Peyer's patch (tissue), 4 donors: ENCODE measurements at regions not wholly inside any gene's neighbourhood (a gene's known extent, or its start where the extent isn't known, plus 50 kb on each side); places are given as distances from the start of the nearest gene placed in this dataset.
A peak's percentile ranks its signal among the peaks of the same experiment; 100 is the strongest.
"Not testable (repeated sequence)": the region's sequence is repeated elsewhere in the genome, so short reads cannot be mapped to it uniquely, and the experiment has no call there.

Experiments
- DNase-seq, 3 donors: peaks; one replicate each; pipeline ENCODE4 v3.0.0-alpha.2; 2017 to 2019
- H3K27ac ChIP-seq, 4 donors: fragments of 200-600 bp; sonication (generic); one replicate each; pipeline ENCODE4 v1.5.1; 2016 to 2019
- H3K27me3 ChIP-seq, 2 donors: fragments of 200-600 bp; sonication (generic); one replicate each; pipeline ENCODE4 v1.5.1; 2019
- H3K36me3 ChIP-seq, 3 donors: fragments of 200-600 bp; sonication (generic); one replicate each; pipeline ENCODE4 v1.5.1; 2016 to 2019
- H3K4me1 ChIP-seq, 4 donors: fragments of 200-600 bp; sonication (generic); one replicate each; pipeline ENCODE4 v1.5.1; 2016 to 2019
- H3K4me3 ChIP-seq, 4 donors: fragments of 200-600 bp; sonication (generic); 1 replicate in 3 of 4; 2 replicates in 1 of 4; pipeline ENCODE4 v1.5.1; 2016 to 2019; ENCODE audit warnings: mild to moderate bottlenecking in 1 of 4
- H3K9me3 ChIP-seq, 4 donors: fragments of 200-600 bp; sonication (generic); one replicate each; pipeline ENCODE4 v1.5.1; 2016 to 2019; ENCODE audit warnings: mild to moderate bottlenecking in 1 of 4
- POLR2A ChIP-seq, 2 donors: fragments of 450-650 bp; IDR thresholded peaks; one replicate each; pipeline ENCODE4 v1.5.1; 2017; ENCODE audit warnings: antibody characterized with exemption in 2 of 2, mild to moderate bottlenecking in 2 of 2, moderate library complexity in 2 of 2
- TF ChIP-seq, protein P1 (sequence below), 6 experiments: fragments of 450-650 bp in 4 of 6; fragments of 200-600 bp in 2 of 6; sonication (generic) in 1 of 6; IDR thresholded peaks; one replicate each; pipeline ENCODE4 v1.5.1; 2017 to 2019; ENCODE audit warnings: antibody characterized with exemption in 6 of 6, mild to moderate bottlenecking in 3 of 6, moderate library complexity in 1 of 6

- H3K9me3 ChIP-seq: no peaks in the 10 kb centered on the region
- TF ChIP-seq POLR2A (IDR thresholded peaks at IDR 0.05): no peak
- TF ChIP-seq, protein P1, sequence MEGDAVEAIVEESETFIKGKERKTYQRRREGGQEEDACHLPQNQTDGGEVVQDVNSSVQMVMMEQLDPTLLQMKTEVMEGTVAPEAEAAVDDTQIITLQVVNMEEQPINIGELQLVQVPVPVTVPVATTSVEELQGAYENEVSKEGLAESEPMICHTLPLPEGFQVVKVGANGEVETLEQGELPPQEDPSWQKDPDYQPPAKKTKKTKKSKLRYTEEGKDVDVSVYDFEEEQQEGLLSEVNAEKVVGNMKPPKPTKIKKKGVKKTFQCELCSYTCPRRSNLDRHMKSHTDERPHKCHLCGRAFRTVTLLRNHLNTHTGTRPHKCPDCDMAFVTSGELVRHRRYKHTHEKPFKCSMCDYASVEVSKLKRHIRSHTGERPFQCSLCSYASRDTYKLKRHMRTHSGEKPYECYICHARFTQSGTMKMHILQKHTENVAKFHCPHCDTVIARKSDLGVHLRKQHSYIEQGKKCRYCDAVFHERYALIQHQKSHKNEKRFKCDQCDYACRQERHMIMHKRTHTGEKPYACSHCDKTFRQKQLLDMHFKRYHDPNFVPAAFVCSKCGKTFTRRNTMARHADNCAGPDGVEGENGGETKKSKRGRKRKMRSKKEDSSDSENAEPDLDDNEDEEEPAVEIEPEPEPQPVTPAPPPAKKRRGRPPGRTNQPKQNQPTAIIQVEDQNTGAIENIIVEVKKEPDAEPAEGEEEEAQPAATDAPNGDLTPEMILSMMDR (IDR thresholded peaks at IDR 0.05): no peak
- no peaks in the 10 kb centered on the region for H3K36me3 ChIP-seq
- H3K4me1 ChIP-seq: no peaks in the 10 kb centered on the region
- no peak overlapping the region for H3K4me3 ChIP-seq
- DNase-seq: no peak
- H3K27me3 ChIP-seq: no peaks in the 10 kb centered on the region
- no peak overlapping the region for H3K27ac ChIP-seq
Observed at GRCh38 chr6:803191-803977, 110.4 kb upstream of the EXOC2 start.

GRCh38 chr6:802701-803100 lies 109.8 kb upstream of the EXOC2 start:
- Histone ChIP-seq H3K27me3 (no peaks in the 10 kb centered on the region), H3K36me3 (no peaks in the 10 kb centered on the region), H3K9me3 (no peaks in the 10 kb centered on the region), H3K27ac (no peak overlapping the region), H3K4me3 (no peak overlapping the region), H3K4me1 (peaks cover 0 to 2% (median 0%) of the 10 kb centered on the region in 4 donors)
- TF ChIP-seq, protein P1 (IDR thresholded peaks at IDR 0.05): no peak
- no peak for TF ChIP-seq POLR2A (IDR thresholded peaks at IDR 0.05)
- DNase-seq: no peak

GRCh38 chr6:802223-802622 lies 109.3 kb upstream of the EXOC2 start:
- not testable (repeated sequence) for DNase-seq, H3K27me3 ChIP-seq, H3K4me3 ChIP-seq, H3K4me1 ChIP-seq, H3K36me3 ChIP-seq, H3K27ac ChIP-seq, H3K9me3 ChIP-seq

GRCh38 chr6:799769-800168 lies 106.8 kb upstream of the EXOC2 start:
- no peaks in the 10 kb centered on the region for H3K9me3 ChIP-seq
- no peak for TF ChIP-seq POLR2A (IDR thresholded peaks at IDR 0.05)
- TF ChIP-seq, protein P1 (IDR thresholded peaks at IDR 0.05): no peak
- no peaks in the 10 kb centered on the region for H3K36me3 ChIP-seq
- no peak for DNase-seq
- no peak overlapping the region for H3K27ac ChIP-seq
- H3K4me1 ChIP-seq: peaks cover 0 to 8% (median 0%) of the 10 kb centered on the region in 4 donors
- no peaks in the 10 kb centered on the region for H3K27me3 ChIP-seq
- no peak overlapping the region for H3K4me3 ChIP-seq

- Histone ChIP-seq H3K36me3 (no peaks in the 10 kb centered on the region), H3K27me3 (no peaks in the 10 kb centered on the region), H3K4me3 (no peak overlapping the region), H3K27ac (no peak overlapping the region), H3K9me3 (no peaks in the 10 kb centered on the region), H3K4me1 (peaks cover 0 to 8% (median 0%) of the 10 kb centered on the region in 4 donors)
- no peak for TF ChIP-seq POLR2A (IDR thresholded peaks at IDR 0.05)
- TF ChIP-seq, protein P1 (IDR thresholded peaks at IDR 0.05): peak; percentile 46 to 91 (median 71)
- DNase-seq: peak in 1 of 3 donors; percentile 74
Observed at GRCh38 chr6:797479-798077, 104.6 kb upstream of the EXOC2 start.

DNA sequence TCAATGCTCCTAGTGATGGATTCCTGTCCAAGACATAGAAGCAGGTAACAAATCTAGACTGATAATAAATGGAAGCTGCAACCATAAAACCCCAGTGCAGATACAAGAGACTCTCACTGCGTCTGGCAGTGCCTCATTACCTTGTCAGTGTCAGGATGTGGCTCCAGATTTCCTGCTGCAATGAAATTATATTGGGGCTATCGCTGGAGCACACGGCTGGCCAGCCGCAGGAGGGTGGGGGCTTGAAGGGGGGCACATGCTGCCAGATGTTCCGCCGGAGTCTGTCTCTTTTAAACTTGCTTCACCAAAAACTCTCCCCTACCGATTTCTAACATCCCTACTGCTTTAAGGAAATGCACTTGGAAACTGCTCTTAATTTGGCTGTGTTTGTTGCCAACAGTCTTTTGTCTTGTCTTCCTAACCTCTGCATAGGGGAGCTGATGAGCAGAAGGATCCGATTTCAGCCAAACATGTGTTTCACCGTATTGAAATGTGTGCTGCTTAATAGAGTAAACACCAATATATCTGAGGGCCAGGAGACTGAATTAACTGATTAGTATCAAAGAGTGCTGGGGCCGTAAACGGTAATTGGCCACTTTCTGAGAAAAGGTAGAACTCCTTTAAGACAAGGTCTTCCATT lies 102.2 kb upstream of the EXOC2 start:
- no peak for DNase-seq
- no peak overlapping the region for H3K4me3 ChIP-seq
- TF ChIP-seq, protein P1 (IDR thresholded peaks at IDR 0.05): no peak
- TF ChIP-seq POLR2A (IDR thresholded peaks at IDR 0.05): no peak
- H3K9me3 ChIP-seq: no peaks in the 10 kb centered on the region
- H3K36me3 ChIP-seq: no peaks in the 10 kb centered on the region
- H3K27ac ChIP-seq: no peak overlapping the region
- no peaks in the 10 kb centered on the region for H3K27me3 ChIP-seq
- H3K4me1 ChIP-seq: peaks cover 0 to 8% (median 0%) of the 10 kb centered on the region in 4 donors
